ENCODE measurements at regions not wholly inside any gene's neighbourhood (a gene's known extent, or its start where the extent isn't known, plus 50 kb on each side); places are given as distances from the start of the nearest gene placed in this dataset.

DNA sequence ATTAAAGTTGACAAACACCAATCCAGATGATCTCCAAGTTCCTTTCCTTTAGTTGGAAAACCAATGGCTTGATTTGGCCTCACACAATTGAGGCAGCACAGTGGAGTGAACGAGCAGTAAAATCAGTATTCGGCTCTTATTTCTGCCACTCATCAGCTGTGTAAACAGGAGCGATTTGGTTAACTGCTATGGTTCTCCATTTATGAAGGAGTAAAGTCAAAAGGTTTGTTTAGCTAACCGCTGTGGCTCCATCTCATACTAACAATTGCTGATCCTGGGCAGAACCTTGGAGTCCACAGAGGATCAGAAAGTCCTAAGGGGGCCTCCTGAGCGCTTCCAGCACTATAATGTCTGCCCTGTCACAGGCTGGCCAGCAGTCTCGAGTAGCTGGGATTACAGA, 54.5 kb upstream of the EXOC1L start:
- Histone ChIP-seq H3K27ac (no peak overlapping the region), H3K27me3 (no peaks in the 10 kb centered on the region), H3K36me3 (no peaks in the 10 kb centered on the region), H3K4me1 (no peaks in the 10 kb centered on the region), H3K9me3 (no peaks in the 10 kb centered on the region), H3K4me3 (no peak overlapping the region)
- no peak for DNase-seq
- no peak for ATAC-seq
- intact Hi-C loops (cut with DNase I) = no loop called here
- TF ChIP-seq CTCF (IDR thresholded peaks at IDR 0.05) = no peak

DNA sequence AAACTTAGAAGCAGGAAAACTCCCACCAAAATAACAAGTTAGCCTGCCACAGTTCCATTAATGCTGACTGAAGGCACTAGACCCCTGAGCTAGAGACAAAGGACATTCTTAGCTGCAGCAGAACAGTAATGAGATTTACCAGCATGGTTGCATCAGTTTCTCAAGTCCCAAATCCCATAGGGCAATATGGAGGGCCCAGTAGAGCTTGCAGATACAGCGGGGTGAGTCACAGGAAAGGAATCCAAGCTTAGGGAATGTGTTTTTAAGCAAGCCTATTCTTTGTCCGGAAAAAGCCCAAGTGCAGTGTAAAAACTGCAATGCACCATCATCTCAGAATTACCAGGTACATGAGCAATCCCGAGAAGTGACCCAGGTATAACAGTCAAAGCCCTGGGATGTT, 51.3 kb upstream of the EXOC1L start:
- H3K36me3 ChIP-seq = no peaks in the 10 kb centered on the region
- intact Hi-C loops (cut with DNase I) = no loop called here
- no peak for TF ChIP-seq CTCF (IDR thresholded peaks at IDR 0.05)
- no peaks in the 10 kb centered on the region for H3K4me1 ChIP-seq
- H3K4me3 ChIP-seq = no peak overlapping the region
- H3K27ac ChIP-seq = no peak overlapping the region
- H3K27me3 ChIP-seq = no peaks in the 10 kb centered on the region
- H3K9me3 ChIP-seq = no peaks in the 10 kb centered on the region
- ATAC-seq (no peak), DNase-seq (no peak)
